Sciatic nerve (tissue), 2 donors: ENCODE measurements at regions not wholly inside any gene's neighbourhood (a gene's known extent, or its start where the extent isn't known, plus 50 kb on each side); places are given as distances from the start of the nearest gene placed in this dataset.
"Not testable (repeated sequence)": the region's sequence is repeated elsewhere in the genome, so short reads cannot be mapped to it uniquely, and the experiment has no call there.

Experiments
- ATAC-seq: fragments of 200-7000 bp; cut with Tn5 transposase; one replicate; pipeline ENCODE4 v1.9.1; 2020; ENCODE audit warnings: mild to moderate bottlenecking, moderate library complexity
- DNase-seq: peaks from one replicate; pipeline ENCODE4 v3.0.0-alpha.2; 2020; ENCODE audit warnings: low spot score
- intact Hi-C: fragments of 100-400 bp; cut with DNase I; formaldehyde crosslinking; loops from one replicate; pipeline ENCODE4 v1.14.2; 2022
- donor health status: DM: no; HTN: no; CAD: no.
- donor health status: DM: no; HTN: no; CAD: no.

GRCh38 chr2:118589721-118590120, 257.7 kb downstream of the EN1 start:
- ATAC-seq: no peak
- DNase-seq: no peak
- intact Hi-C loops: loop anchor here (5.0 kb wide), 1 partner anchor 1623 kb away; no protein-coding TSS in a partner anchor

DNA sequence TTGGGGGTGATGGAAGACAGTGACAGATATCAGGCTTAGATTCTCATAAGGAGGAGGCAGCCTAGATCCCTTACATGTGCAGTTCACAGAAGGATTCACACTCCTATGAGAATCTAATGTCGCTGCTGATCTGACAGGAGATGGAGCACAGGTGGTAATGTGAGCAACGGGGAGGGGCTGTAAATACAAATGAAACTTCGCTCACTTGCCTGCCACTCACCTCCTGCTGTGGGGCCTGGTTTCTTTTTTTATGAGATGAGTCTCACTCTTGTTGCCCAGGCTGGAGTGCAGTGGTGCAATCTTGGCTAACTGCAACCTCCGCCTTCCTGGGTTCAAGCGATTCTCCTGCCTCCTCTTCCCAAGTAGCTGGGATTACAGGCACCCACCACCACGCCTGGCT, 258.6 kb downstream of the EN1 start:
- no peak for ATAC-seq
- DNase-seq: no peak
- intact Hi-C loops: loop anchor here (5.0 kb wide), 1 partner anchor 1623 kb away; no protein-coding TSS in a partner anchor

GRCh38 chr2:118586312-118586711, 261.1 kb downstream of the EN1 start:
- ATAC-seq (no peak), DNase-seq (no peak)
- intact Hi-C loops: loop anchor here (5.0 kb wide), 1 partner anchor 1626 kb away; no protein-coding TSS in a partner anchor

DNA sequence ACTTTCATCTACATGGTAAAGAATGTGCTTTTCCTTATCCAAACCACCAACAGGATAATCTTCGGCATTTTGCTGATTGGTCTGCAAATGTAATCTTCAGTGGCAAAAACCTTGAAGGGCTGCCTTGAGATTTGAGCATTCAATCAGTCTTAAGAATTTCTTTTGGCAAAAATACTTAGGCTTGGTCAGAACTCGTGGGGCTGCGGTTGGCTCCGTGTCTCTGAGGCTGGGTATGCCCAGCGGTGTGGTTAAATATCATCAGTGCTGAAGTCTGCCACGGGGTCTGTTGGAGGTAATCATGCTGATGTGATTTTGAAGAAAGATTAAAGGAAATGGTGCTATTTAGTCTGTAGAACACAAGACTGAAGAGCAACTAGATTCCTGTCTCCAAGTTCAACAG, 262.6 kb downstream of the EN1 start:
- ATAC-seq: no peak
- no peak for DNase-seq
- intact Hi-C loops: loop anchor here (5.0 kb wide), 1 partner anchor 1627 kb away; no protein-coding TSS in a partner anchor

DNA sequence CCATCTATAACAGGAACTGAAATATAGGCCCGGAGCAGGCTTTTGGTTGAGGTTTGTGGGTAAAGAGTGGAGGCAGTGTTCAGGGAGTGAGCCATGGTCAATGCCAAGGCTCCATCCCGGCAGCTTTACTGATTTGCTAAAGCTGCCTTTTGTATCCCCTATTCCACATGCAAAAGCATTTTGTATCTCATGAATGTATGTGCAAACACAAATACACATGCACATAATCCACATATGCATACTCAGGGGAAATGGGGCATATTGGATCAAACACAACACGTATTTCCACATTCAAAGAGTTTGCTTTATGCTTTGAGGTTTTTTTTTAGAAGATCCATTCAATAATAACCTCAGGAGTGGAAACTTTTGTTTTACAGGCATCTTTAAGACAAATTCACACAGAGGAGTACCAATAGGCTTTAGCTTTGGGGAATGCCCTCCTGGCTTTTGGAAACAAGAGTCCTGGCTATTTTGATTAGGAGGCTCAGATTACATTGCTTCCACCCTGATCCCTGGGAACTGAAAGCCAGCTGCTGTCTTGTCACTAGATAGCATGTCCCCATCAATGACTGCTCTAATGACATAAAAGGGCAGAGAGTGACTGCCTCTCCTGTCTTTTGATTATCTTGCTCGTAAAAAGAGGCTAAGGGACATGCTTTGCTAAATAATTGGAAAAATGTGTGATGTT, 263.2 kb downstream of the EN1 start:
- DNase-seq (no peak), ATAC-seq (no peak)
- intact Hi-C loops: no loop called here

- no peak for DNase-seq
- intact Hi-C loops: no loop called here
- no peak for ATAC-seq
These were observed 265.4 kb downstream of the EN1 start for GRCh38 chr2:118582058-118582457.

GRCh38 chr2:118580651-118581050, 266.8 kb downstream of the EN1 start:
- DNase-seq (no peak), ATAC-seq (no peak)
- intact Hi-C loops: no loop called here

GRCh38 chr2:118580107-118580506, 267.3 kb downstream of the EN1 start:
- DNase-seq: no peak
- intact Hi-C loops: no loop called here
- no peak for ATAC-seq

DNA sequence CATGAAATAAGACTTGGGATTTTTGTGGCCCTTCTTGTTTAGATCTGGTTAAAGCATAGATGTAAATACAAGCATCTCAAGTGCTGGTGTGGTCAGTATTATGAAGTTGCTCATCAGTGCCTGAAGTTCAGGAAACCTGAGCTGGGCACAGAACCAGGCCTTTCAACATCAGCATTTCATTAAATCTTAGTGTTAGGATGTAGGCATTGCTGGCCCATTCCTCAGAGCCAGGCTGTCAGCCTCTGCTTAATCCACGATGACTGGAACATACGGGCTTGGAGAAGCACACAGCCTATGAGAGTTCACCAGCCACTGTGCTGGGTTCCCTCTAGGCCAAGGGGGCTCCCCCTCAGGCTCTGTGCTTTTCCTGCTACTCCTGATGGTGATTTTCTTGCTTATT, 270.2 kb downstream of the EN1 start:
- DNase-seq (no peak), ATAC-seq (no peak)
- intact Hi-C loops: no loop called here

GRCh38 chr2:118576109-118576855, 271.2 kb downstream of the EN1 start:
- ATAC-seq (no peak), DNase-seq (no peak)
- intact Hi-C loops: no loop called here

DNA sequence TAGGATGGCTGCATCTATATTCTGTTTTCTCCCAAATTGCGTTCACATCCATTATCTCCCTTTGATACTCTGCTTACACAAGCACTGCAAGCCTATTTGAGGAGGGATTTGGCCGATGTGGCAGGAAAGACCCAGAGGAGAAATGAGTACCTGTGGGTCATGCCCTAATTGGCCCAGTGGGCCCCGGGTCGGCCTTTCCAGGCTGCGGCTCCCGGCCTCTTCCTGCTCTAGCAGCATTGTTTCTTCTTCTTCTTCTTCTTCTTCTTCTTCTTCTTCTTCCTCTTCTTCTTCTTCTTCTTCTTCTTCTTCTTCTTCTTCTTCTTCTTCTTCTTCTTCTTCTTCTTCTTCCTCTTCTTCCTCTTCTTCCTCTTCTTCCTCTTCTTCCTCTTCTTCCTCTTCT, 275.1 kb downstream of the EN1 start:
- intact Hi-C loops, ATAC-seq, DNase-seq: not testable (repeated sequence)

DNA sequence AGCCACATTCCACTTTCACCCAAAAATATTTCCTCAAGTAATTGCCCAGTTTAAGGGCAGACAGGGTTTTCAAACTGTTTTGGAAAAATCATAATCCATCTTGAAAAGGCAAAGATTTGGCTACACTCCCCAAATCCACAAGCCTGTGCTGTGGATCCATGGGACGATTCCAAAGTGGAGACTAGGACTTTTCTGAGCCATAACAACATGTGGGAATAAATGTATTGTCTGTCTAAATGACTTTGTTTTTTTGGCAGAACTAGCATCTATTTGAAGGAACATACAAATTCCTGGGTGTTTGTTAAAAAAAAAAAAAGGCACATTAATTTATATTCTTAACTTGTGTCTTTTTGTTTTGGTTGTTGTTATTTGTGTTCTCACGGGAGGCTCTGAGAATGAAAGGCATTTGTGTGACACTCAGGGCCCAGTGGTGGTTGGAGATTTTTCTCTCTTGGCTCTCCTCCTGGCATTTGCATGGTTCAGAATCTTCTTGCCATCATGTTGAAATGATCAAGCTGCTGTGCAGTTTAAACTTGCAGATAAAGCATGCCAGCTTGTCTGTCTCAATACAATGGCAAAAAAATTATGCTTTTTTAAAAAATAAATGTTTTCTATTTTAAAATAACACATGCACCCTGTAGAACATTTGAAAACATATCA, 277.4 kb downstream of the EN1 start:
- ATAC-seq (peak; percentile 36), DNase-seq (no peak)
- intact Hi-C loops: no loop called here

GRCh38 chr2:118568700-118569099, 278.7 kb downstream of the EN1 start:
- no peak for ATAC-seq
- intact Hi-C loops: no loop called here
- DNase-seq: no peak

DNA sequence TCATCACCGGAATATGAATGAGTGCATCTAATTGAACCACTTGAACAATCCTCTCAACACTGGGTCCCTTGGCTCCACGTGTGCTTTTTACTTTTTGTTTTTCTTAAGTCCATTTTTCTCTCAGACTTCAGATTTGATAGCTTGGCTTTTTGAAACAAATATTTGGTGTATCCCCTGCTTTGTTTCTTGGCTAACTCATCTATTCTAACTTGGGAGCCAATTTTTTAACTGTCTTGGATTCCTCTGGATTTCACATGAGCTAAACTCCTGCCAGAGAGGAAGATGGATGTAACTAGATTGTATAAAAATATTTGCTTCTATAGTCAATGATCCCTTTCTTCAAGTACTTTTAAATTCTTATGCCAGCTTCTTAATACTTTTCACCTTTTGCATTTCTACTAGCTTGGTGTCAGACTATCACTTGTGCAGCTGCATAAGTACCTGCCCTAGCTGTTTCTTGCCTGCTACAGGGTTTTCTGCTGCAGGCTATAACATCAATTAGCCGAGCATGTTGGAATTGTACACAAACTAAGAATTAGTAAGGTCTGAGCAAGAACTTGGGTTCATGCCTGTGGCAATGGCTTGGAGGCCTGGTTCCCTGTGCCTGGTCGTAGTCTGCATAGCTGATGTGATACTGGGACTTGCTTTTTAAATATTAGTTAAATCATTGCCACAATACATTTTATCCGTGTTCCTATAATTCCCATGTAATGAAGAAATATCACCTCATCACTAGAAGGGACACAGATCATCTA, 281.5 kb downstream of the EN1 start:
- intact Hi-C loops: no loop called here
- DNase-seq (no peak), ATAC-seq (peak; percentile 57)

DNA sequence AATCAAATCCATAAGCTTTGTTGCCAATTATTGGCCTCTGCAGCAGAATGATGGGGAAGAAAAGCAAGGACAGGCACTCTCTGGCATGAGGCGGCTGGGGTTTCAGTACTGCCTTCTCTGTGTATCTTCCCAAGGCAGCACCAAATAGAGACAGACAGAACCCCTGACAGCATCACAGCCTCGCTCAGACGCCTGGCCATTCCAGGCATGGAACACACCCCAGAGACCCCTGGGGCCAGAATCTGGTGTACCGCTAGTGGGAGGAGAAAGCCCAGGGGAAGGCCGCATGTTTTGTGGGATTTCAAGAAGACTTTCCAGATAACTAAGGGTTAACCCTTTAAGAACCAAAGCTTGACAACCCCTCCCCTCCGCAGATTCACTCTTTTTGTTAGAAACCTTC, 282.1 kb downstream of the EN1 start:
- ATAC-seq (no peak), DNase-seq (no peak)
- intact Hi-C loops: no loop called here

DNA sequence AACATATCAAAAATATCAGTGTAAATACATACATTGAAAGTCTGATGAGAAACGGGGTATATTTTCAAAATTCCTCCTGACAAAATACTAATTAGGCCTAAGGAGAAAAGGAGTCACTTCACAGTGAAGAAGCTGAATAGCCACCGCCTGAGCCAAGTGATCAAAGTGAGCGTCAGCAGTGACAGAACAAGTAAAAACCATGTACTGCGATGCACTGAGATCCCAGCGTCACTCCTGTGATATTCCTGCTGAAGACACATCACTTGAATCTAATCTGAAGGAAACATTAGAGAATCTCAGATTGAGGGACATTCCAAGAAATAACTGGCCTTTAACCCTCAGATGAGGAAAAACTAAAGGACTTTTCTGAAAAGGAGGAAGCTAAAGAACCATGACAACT, 285.3 kb downstream of the EN1 start:
- ATAC-seq (no peak), DNase-seq (no peak)
- intact Hi-C loops: no loop called here

DNA sequence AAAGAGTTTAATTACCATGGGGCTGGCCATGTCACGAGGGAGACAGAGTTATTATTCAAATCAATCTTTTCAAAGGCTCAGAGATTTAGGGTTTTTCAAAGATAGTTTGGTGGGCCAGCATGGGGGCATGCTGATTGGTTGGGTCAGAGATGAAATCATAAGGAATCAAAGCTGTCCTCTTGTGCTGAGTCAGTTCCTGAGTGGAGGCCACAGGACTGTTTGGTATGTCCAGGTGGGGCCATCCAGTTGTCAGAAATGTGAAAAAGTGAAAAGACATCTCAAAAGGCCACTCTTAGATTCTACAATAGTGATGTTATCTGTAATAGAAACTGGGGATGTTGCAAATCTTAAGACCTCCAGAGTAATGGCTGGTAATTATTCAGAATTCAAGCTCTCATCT, 288.6 kb downstream of the EN1 start:
- ATAC-seq (no peak), DNase-seq (no peak)
- intact Hi-C loops: no loop called here

- intact Hi-C loops: no loop called here
- ATAC-seq (no peak), DNase-seq (no peak)
These were observed 289.7 kb downstream of the EN1 start for GRCh38 chr2:118557791-118558190.

DNA sequence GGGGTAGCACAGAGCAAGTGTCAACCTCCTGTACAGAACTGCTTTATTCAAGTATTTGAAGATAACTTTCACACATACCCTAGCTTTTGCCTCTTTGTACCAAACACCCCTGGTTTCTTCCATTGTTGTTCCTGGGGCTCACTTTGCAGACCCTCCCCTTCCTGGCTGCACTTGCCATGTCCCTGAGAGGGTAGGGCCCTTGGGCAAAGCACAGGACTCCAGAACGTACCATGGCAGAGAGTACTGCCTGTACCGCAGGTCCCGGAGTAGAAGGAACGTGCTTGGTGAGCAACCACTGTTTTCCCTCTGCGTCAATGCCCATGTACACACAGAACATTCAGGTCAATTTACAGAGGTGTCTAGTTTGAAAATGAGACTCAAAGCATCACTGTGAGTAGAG, 290.4 kb downstream of the EN1 start:
- no peak for DNase-seq
- ATAC-seq: no peak
- intact Hi-C loops: no loop called here
